Thyroid gland (tissue), 4 donors: ENCODE measurements at regions not wholly inside any gene's neighbourhood (a gene's known extent, or its start where the extent isn't known, plus 50 kb on each side); places are given as distances from the start of the nearest gene placed in this dataset.
"Not testable (repeated sequence)": the region's sequence is repeated elsewhere in the genome, so short reads cannot be mapped to it uniquely, and the experiment has no call there.

Source experiments
- POLR2A ChIP-seq, 2 donors: fragments of 450-650 bp; IDR thresholded peaks; one replicate each; pipeline ENCODE4 v1.6.1; 2017; ENCODE audit warnings: antibody characterized with exemption in 2 of 2, mild to moderate bottlenecking in 2 of 2, moderate library complexity in 1 of 2
- TF ChIP-seq, protein P1 (sequence below), 6 experiments: fragments of 200-600 bp in 3 of 6; fragments of 450-650 bp in 3 of 6; sonication (generic) in 3 of 6; IDR thresholded peaks; one replicate each; pipeline ENCODE4 v1.5.1; 2016 to 2019; ENCODE audit warnings: antibody characterized with exemption in 6 of 6, mild to moderate bottlenecking in 2 of 6, inconsistent platforms in 1 of 6, moderate library complexity in 1 of 6

- TF ChIP-seq, protein P1, sequence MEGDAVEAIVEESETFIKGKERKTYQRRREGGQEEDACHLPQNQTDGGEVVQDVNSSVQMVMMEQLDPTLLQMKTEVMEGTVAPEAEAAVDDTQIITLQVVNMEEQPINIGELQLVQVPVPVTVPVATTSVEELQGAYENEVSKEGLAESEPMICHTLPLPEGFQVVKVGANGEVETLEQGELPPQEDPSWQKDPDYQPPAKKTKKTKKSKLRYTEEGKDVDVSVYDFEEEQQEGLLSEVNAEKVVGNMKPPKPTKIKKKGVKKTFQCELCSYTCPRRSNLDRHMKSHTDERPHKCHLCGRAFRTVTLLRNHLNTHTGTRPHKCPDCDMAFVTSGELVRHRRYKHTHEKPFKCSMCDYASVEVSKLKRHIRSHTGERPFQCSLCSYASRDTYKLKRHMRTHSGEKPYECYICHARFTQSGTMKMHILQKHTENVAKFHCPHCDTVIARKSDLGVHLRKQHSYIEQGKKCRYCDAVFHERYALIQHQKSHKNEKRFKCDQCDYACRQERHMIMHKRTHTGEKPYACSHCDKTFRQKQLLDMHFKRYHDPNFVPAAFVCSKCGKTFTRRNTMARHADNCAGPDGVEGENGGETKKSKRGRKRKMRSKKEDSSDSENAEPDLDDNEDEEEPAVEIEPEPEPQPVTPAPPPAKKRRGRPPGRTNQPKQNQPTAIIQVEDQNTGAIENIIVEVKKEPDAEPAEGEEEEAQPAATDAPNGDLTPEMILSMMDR (IDR thresholded peaks at IDR 0.05) = not testable (repeated sequence)
- not testable (repeated sequence) for TF ChIP-seq POLR2A (IDR thresholded peaks at IDR 0.05)
Observed at GRCh38 chr6:86730772-86731171, 206.6 kb upstream of the HTR1E start.
